Liver (tissue), 7 donors: ENCODE measurements at regions not wholly inside any gene's neighbourhood (a gene's known extent, or its start where the extent isn't known, plus 50 kb on each side); places are given as distances from the start of the nearest gene placed in this dataset.

Experiments used
- DNase-seq: peaks from one replicate; pipeline ENCODE4 v3.0.0-alpha.2; 2017; ENCODE audit warnings: low spot score
- H3K27ac ChIP-seq, 2 donors: one replicate each; pipeline ENCODE4 v1.7.0; 2013; ENCODE audit warnings: inconsistent platforms in 2 of 2, low read length in 2 of 2, control low read depth in 1 of 2, low read depth in 1 of 2, mild to moderate bottlenecking in 1 of 2
- H3K27me3 ChIP-seq, 4 donors: one replicate each; pipeline versions ENCODE4 v1.6.1 to v1.7.0; 2013; ENCODE audit warnings: low read length in 3 of 4, inconsistent platforms in 1 of 4, mild to moderate bottlenecking in 1 of 4, moderate library complexity in 1 of 4; ENCODE audit not compliant: control insufficient read depth in 4 of 4, insufficient read depth in 4 of 4
- H3K36me3 ChIP-seq, 4 donors: one replicate each; pipeline versions ENCODE4 v1.6.1 to v1.7.0; 2013; ENCODE audit warnings: low read length in 3 of 4, mild to moderate bottlenecking in 3 of 4, low read depth in 1 of 4, moderate library complexity in 1 of 4; ENCODE audit not compliant: control insufficient read depth in 4 of 4, insufficient read depth in 3 of 4
- H3K4me1 ChIP-seq, 4 donors: one replicate each; pipeline versions ENCODE4 v1.6.1 to v1.7.0; 2013; ENCODE audit warnings: low read length in 3 of 4, mild to moderate bottlenecking in 3 of 4, moderate library complexity in 1 of 4; ENCODE audit not compliant: control insufficient read depth in 4 of 4, insufficient read depth in 4 of 4
- H3K4me3 ChIP-seq, 3 donors: one replicate each; pipeline versions ENCODE4 v1.6.1 to v1.7.0; 2013; ENCODE audit warnings: low read length in 3 of 3, control low read depth in 1 of 3, low read depth in 1 of 3, mild to moderate bottlenecking in 1 of 3
- H3K9ac ChIP-seq, 2 donors: one replicate each; pipeline ENCODE4 v1.7.0; 2013; ENCODE audit warnings: low read length in 2 of 2, mild to moderate bottlenecking in 2 of 2, moderate library complexity in 2 of 2, control low read depth in 1 of 2, low read depth in 1 of 2
- H3K9me3 ChIP-seq, 4 donors: one replicate each; pipeline versions ENCODE4 v1.6.1 to v1.7.0; 2013; ENCODE audit warnings: low read length in 3 of 4; ENCODE audit not compliant: control insufficient read depth in 4 of 4
- ATF3 ChIP-seq: IDR thresholded peaks from 2 replicates; pipeline ENCODE4 v1.6.1; 2016; ENCODE audit warnings: antibody characterized with exemption
- EGR1 ChIP-seq, 2 donors: IDR thresholded peaks; 2 replicates each; pipeline ENCODE4 v1.6.1; 2016 to 2018; ENCODE audit warnings: antibody characterized with exemption in 2 of 2, low read depth in 2 of 2
- FOXA1 ChIP-seq: IDR thresholded peaks from 2 replicates; pipeline ENCODE4 v1.6.1; 2016; ENCODE audit warnings: antibody characterized with exemption
- FOXA2 ChIP-seq: IDR thresholded peaks from 2 replicates; pipeline ENCODE4 v1.6.1; 2016; ENCODE audit warnings: antibody characterized with exemption
- GABPA ChIP-seq, 2 donors: IDR thresholded peaks in 1 of 2; conservative IDR thresholded peaks in 1 of 2; 2 replicates each; pipeline ENCODE4 v1.6.1; 2016; ENCODE audit warnings: antibody characterized with exemption in 2 of 2, mild to moderate bottlenecking in 1 of 2, moderate library complexity in 1 of 2
- HNF4A ChIP-seq, 2 donors: conservative IDR thresholded peaks; 2 replicates each; pipeline ENCODE4 v1.6.1; 2016; ENCODE audit warnings: antibody characterized with exemption in 2 of 2, mild to moderate bottlenecking in 2 of 2
- HNF4G ChIP-seq: IDR thresholded peaks from 2 replicates; pipeline ENCODE4 v1.6.1; 2016; ENCODE audit warnings: antibody characterized with exemption
- JUND ChIP-seq, 2 donors: IDR thresholded peaks; 2 replicates each; pipeline ENCODE4 v1.6.1; 2016; ENCODE audit warnings: antibody characterized with exemption in 2 of 2
- MAX ChIP-seq: IDR thresholded peaks from 2 replicates; pipeline ENCODE4 v1.6.1; 2016; ENCODE audit warnings: antibody characterized with exemption
- NR2F2 ChIP-seq: IDR thresholded peaks from 2 replicates; pipeline ENCODE4 v1.6.1; 2016; ENCODE audit warnings: antibody characterized with exemption
- RAD21 ChIP-seq, 2 donors: IDR thresholded peaks; 2 replicates each; pipeline ENCODE4 v1.6.1; 2016; ENCODE audit warnings: antibody characterized with exemption in 2 of 2, mild to moderate bottlenecking in 2 of 2
- RXRA ChIP-seq, 2 donors: IDR thresholded peaks; 2 replicates each; pipeline ENCODE4 v1.6.1; 2017 to 2018; ENCODE audit warnings: antibody characterized with exemption in 2 of 2, mild to moderate bottlenecking in 1 of 2
- SP1 ChIP-seq: IDR thresholded peaks from 2 replicates; pipeline ENCODE4 v1.6.1; 2018; ENCODE audit warnings: antibody characterized with exemption, mild to moderate bottlenecking
- TAF1 ChIP-seq: conservative IDR thresholded peaks from 2 replicates; pipeline ENCODE4 v1.6.1; 2016; ENCODE audit warnings: antibody characterized with exemption, mild to moderate bottlenecking
- YY1 ChIP-seq: IDR thresholded peaks from 2 replicates; pipeline ENCODE4 v1.6.1; 2016; ENCODE audit warnings: antibody characterized with exemption, mild to moderate bottlenecking
- ZBTB33 ChIP-seq: IDR thresholded peaks from 2 replicates; pipeline ENCODE4 v1.6.1; 2016; ENCODE audit warnings: antibody characterized with exemption
- WGBS: extraction: QIAGEN DNeasy Blood & Tissue Kit; methylation state at CpG from one replicate; pipeline ENCODE4 v1.1.7; 2013; 5-methylcytosine and 5-hydroxymethylcytosine counted together
- donor health status: healthy.
- donor health status: healthy.
- donor health status: healthy.
- donor health status: healthy.

GRCh38 chr12:89040146-89040964 is 311.9 kb downstream of the DUSP6 start:
- no peaks in the 10 kb centered on the region for H3K9me3 ChIP-seq
- no peak for DNase-seq
- 79% methylated on average over 10 of the region's 10 CpGs for WGBS
- H3K27ac ChIP-seq: no peak overlapping the region
- H3K9ac ChIP-seq: no peak overlapping the region
- no peaks in the 10 kb centered on the region for H3K4me1 ChIP-seq
- no peak overlapping the region for H3K4me3 ChIP-seq
- no peaks in the 10 kb centered on the region for H3K36me3 ChIP-seq
- no peaks in the 10 kb centered on the region for H3K27me3 ChIP-seq
- TF ChIP-seq ATF3 (no peak), MAX (no peak), NR2F2 (no peak), SP1 (no peak), FOXA1 (no peak), FOXA2 (no peak), HNF4G (no peak)

GRCh38 chr12:89038831-89039512 is 313.3 kb downstream of the DUSP6 start:
- TF ChIP-seq RAD21 (IDR thresholded peaks at IDR 0.05) (no peak), HNF4A (conservative IDR thresholded peaks at IDR 0.05) (no peak), FOXA2 (no peak), EGR1 (IDR thresholded peaks at IDR 0.05; ENCODE audit: low read depth in 2 of 2) (no peak), HNF4G (no peak), NR2F2 (no peak), YY1 (no peak)
- no peak for DNase-seq
- WGBS: 90% methylated on average over 4 of the region's 4 CpGs

GRCh38 chr12:89033062-89033461 is 319.2 kb downstream of the DUSP6 start:
- H3K9me3 ChIP-seq: no peaks in the 10 kb centered on the region
- H3K27me3 ChIP-seq: no peaks in the 10 kb centered on the region
- no peak for DNase-seq
- 91% methylated on average over 3 of the region's 3 CpGs for WGBS
- no peaks in the 10 kb centered on the region for H3K4me1 ChIP-seq
- H3K27ac ChIP-seq: no peak overlapping the region
- no peak overlapping the region for H3K9ac ChIP-seq
- H3K4me3 ChIP-seq: no peak overlapping the region
- H3K36me3 ChIP-seq: no peaks in the 10 kb centered on the region
- TF ChIP-seq YY1 (no peak), GABPA (IDR thresholded peaks at IDR 0.05 in 1 of 2, conservative IDR thresholded peaks at IDR 0.05 in 1 of 2) (no peak), RAD21 (IDR thresholded peaks at IDR 0.05) (no peak), FOXA2 (no peak), EGR1 (IDR thresholded peaks at IDR 0.05; ENCODE audit: low read depth in 2 of 2) (no peak), TAF1 (no peak), RXRA (IDR thresholded peaks at IDR 0.05) (no peak), ZBTB33 (no peak), JUND (IDR thresholded peaks at IDR 0.05) (no peak), NR2F2 (no peak), SP1 (no peak), ATF3 (no peak), MAX (no peak), HNF4A (conservative IDR thresholded peaks at IDR 0.05) (no peak)

More at GRCh38 chr12:89038831-89039512, 313.3 kb downstream of the DUSP6 start:
- H3K9ac ChIP-seq: no peak overlapping the region
- H3K36me3 ChIP-seq: no peaks in the 10 kb centered on the region
- no peak overlapping the region for H3K27ac ChIP-seq
- H3K4me3 ChIP-seq: no peak overlapping the region
- H3K4me1 ChIP-seq: no peaks in the 10 kb centered on the region
- no peaks in the 10 kb centered on the region for H3K9me3 ChIP-seq
- H3K27me3 ChIP-seq: no peaks in the 10 kb centered on the region
